HG03342 (cell line): ENCODE measurements at regions not wholly inside any gene's neighbourhood (a gene's known extent, or its start where the extent isn't known, plus 50 kb on each side); places are given as distances from the start of the nearest gene placed in this dataset.
"Not testable (repeated sequence)": the region's sequence is repeated elsewhere in the genome, so short reads cannot be mapped to it uniquely, and the experiment has no call there.

ENCODE experiments used
- ATAC-seq: cut with Tn5 transposase; IDR thresholded peaks from one replicate; pipeline ENCODE4 v1.9.1; 2021; ENCODE audit warnings: mild to moderate bottlenecking, moderate library complexity; ENCODE audit not compliant: unreplicated experiment

- no peak for ATAC-seq
Observed at GRCh38 chr12:131192951-131193350, 239.2 kb downstream of the ADGRD1 start.

GRCh38 chr12:131194166-131194565 is 240.5 kb downstream of the ADGRD1 start:
- ATAC-seq = no peak

GRCh38 chr12:131195796-131196195 is 242.1 kb downstream of the ADGRD1 start:
- ATAC-seq = no peak

GRCh38 chr12:131196220-131196619 is 242.5 kb downstream of the ADGRD1 start:
- ATAC-seq = no peak

- no peak for ATAC-seq
Observed at GRCh38 chr12:131197490-131197889, 243.8 kb downstream of the ADGRD1 start.

- ATAC-seq = no peak
Observed at GRCh38 chr12:131199221-131199620, 245.5 kb downstream of the ADGRD1 start.

- ATAC-seq = not testable (repeated sequence)
Observed at GRCh38 chr12:131201912-131202311, 248.2 kb downstream of the ADGRD1 start.

- ATAC-seq = no peak
Observed at GRCh38 chr12:131202592-131203378, 249.1 kb downstream of the ADGRD1 start.

- no peak for ATAC-seq
Observed at GRCh38 chr12:131203666-131204415, 250.1 kb downstream of the ADGRD1 start.

- ATAC-seq = no peak
Observed at GRCh38 chr12:131204416-131205274, 250.9 kb downstream of the ADGRD1 start.

- not testable (repeated sequence) for ATAC-seq
Observed at GRCh38 chr12:131205275-131205933, 251.7 kb downstream of the ADGRD1 start.

GRCh38 chr12:131206630-131207299 is 253.1 kb downstream of the ADGRD1 start:
- not testable (repeated sequence) for ATAC-seq

GRCh38 chr12:131207300-131207660 is 253.6 kb downstream of the ADGRD1 start:
- not testable (repeated sequence) for ATAC-seq

- not testable (repeated sequence) for ATAC-seq
Observed at GRCh38 chr12:131207841-131208240, 254.1 kb downstream of the ADGRD1 start.

GRCh38 chr12:131208425-131208824 is 254.7 kb downstream of the ADGRD1 start:
- no peak for ATAC-seq

GRCh38 chr12:131209082-131210070 is 255.7 kb downstream of the ADGRD1 start:
- no peak for ATAC-seq

GRCh38 chr12:131210506-131211339 is 257.0 kb downstream of the ADGRD1 start:
- ATAC-seq = no peak

- no peak for ATAC-seq
Observed at GRCh38 chr12:131211340-131211938, 257.7 kb downstream of the ADGRD1 start.
